WTC11 (cell line): ENCODE measurements at regions not wholly inside any gene's neighbourhood (a gene's known extent, or its start where the extent isn't known, plus 50 kb on each side); places are given as distances from the start of the nearest gene placed in this dataset.

Source experiments
- ATAC-seq: fragments of 200-7000 bp; cut with Tn5 transposase; 2 replicates; pipeline ENCODE4 v1.10.0; 2021; ENCODE audit warnings: mild to moderate bottlenecking, moderate library complexity
- CTCF ChIA-PET: fragments of 300-600 bp; sonication (Branson Sonifier 250); formaldehyde crosslinking; loops from one replicate; lab custom pipeline; 2021; ENCODE audit warnings: antibody characterized with exemption; lab: Charles Lee
- POLR2A ChIA-PET: fragments of 350-600 bp; sonication (Branson Sonifier 250); formaldehyde crosslinking; loops from one replicate; lab custom pipeline; 2021; ENCODE audit warnings: antibody characterized with exemption; lab: Charles Lee
- DNase-seq: peaks from one replicate; pipeline ENCODE4 v3.0.0; 2021; ENCODE audit warnings: low spot score
- H3K27ac Mint-ChIP-seq: 2 replicates; pipeline ENCODE4 v1.8.0; 2021; ENCODE audit warnings: mixed read lengths
- H3K27me3 Mint-ChIP-seq: 2 replicates; pipeline ENCODE4 v1.8.0; 2021; ENCODE audit warnings: low read depth, mild to moderate bottlenecking, moderate library complexity, mixed read lengths
- H3K36me3 Mint-ChIP-seq: 2 replicates; pipeline ENCODE4 v1.8.0; 2021; ENCODE audit warnings: mixed read lengths
- H3K4me1 Mint-ChIP-seq: 2 replicates; pipeline ENCODE4 v1.8.0; 2022; ENCODE audit warnings: mixed read lengths
- H3K4me3 Mint-ChIP-seq: 2 replicates; pipeline ENCODE4 v1.8.0; 2021; ENCODE audit warnings: mild to moderate bottlenecking, moderate library complexity, mixed read lengths
- H3K9me3 Mint-ChIP-seq: 2 replicates; pipeline ENCODE4 v1.8.0; 2021; ENCODE audit warnings: mixed read lengths
- ARID4B ChIP-seq: sonication (generic); formaldehyde crosslinking; IDR thresholded peaks from 2 replicates; pipeline ENCODE4 v1.8.0; 2023; ENCODE audit warnings: missing genetic modification reagents, mild to moderate bottlenecking, borderline replicate concordance
- ATF6 ChIP-seq: sonication (generic); formaldehyde crosslinking; IDR thresholded peaks from 2 replicates; pipeline ENCODE4 v1.8.1; 2023; ENCODE audit warnings: mild to moderate bottlenecking, missing genetic modification reagents
- CREM ChIP-seq: sonication (generic); formaldehyde crosslinking; IDR thresholded peaks from 2 replicates; pipeline ENCODE4 v1.8.1; 2022; ENCODE audit warnings: mild to moderate bottlenecking, missing genetic modification reagents, moderate library complexity
- E2F4 ChIP-seq: sonication (generic); formaldehyde crosslinking; IDR thresholded peaks from 2 replicates; pipeline ENCODE4 v1.8.1; 2022; ENCODE audit warnings: low read depth, mild to moderate bottlenecking, moderate library complexity, missing genetic modification reagents, borderline replicate concordance
- ELF4 ChIP-seq: sonication (generic); formaldehyde crosslinking; IDR thresholded peaks from 2 replicates; pipeline ENCODE4 v1.8.1; 2022; ENCODE audit warnings: low read depth, mild to moderate bottlenecking, moderate library complexity, missing genetic modification reagents
- EMX1 ChIP-seq: fragments of 250-450 bp; sonication (Bioruptor Pico); IDR thresholded peaks from 2 replicates; pipeline ENCODE4 v1.8.0; 2021; ENCODE audit warnings: mild to moderate bottlenecking
- FOXP1 ChIP-seq: sonication (generic); formaldehyde crosslinking; IDR thresholded peaks from 2 replicates; pipeline ENCODE4 v1.8.0; 2022; ENCODE audit warnings: missing genetic modification reagents, mild to moderate bottlenecking, moderate library complexity, borderline replicate concordance
- GABPB1 ChIP-seq: sonication (generic); formaldehyde crosslinking; IDR thresholded peaks from 2 replicates; pipeline ENCODE4 v1.8.1; 2023; ENCODE audit warnings: mild to moderate bottlenecking, missing genetic modification reagents
- IRF2 ChIP-seq: sonication (generic); formaldehyde crosslinking; IDR thresholded peaks from 2 replicates; pipeline ENCODE4 v1.8.0; 2022; ENCODE audit warnings: low read depth, missing genetic modification reagents, borderline replicate concordance
- MYBL2 ChIP-seq: sonication (generic); formaldehyde crosslinking; IDR thresholded peaks from 2 replicates; pipeline ENCODE4 v1.8.1; 2023; ENCODE audit warnings: mild to moderate bottlenecking, moderate library complexity, missing genetic modification reagents
- NFE2L1 ChIP-seq: sonication (generic); formaldehyde crosslinking; IDR thresholded peaks from 2 replicates; pipeline ENCODE4 v1.8.1; 2023; ENCODE audit warnings: missing genetic modification reagents
- NFYB ChIP-seq: sonication (generic); formaldehyde crosslinking; conservative IDR thresholded peaks from 2 replicates; pipeline ENCODE4 v1.8.0; 2022; ENCODE audit warnings: low read depth, missing genetic modification reagents
- NR1H2 ChIP-seq: sonication (generic); formaldehyde crosslinking; IDR thresholded peaks from 2 replicates; pipeline ENCODE4 v1.9.0; 2021; ENCODE audit warnings: mild to moderate bottlenecking, moderate library complexity, missing genetic modification reagents
- NR2C2 ChIP-seq: sonication (generic); formaldehyde crosslinking; IDR thresholded peaks from 2 replicates; pipeline ENCODE4 v1.8.0; 2022; ENCODE audit warnings: mild to moderate bottlenecking, missing genetic modification reagents
- RELA ChIP-seq: sonication (generic); formaldehyde crosslinking; IDR thresholded peaks from 2 replicates; pipeline ENCODE4 v1.8.1; 2022; ENCODE audit warnings: missing genetic modification reagents, mild to moderate bottlenecking, borderline replicate concordance
- USF1 ChIP-seq: sonication (generic); formaldehyde crosslinking; IDR thresholded peaks from 2 replicates; pipeline ENCODE4 v1.8.0; 2022; ENCODE audit warnings: mild to moderate bottlenecking, missing genetic modification reagents
- USF2 ChIP-seq: sonication (generic); formaldehyde crosslinking; IDR thresholded peaks from 2 replicates; pipeline ENCODE4 v1.8.1; 2023; ENCODE audit warnings: mild to moderate bottlenecking, missing genetic modification reagents, moderate library complexity
- ZBTB21 ChIP-seq: sonication (generic); formaldehyde crosslinking; IDR thresholded peaks from 2 replicates; pipeline ENCODE4 v1.8.1; 2023; ENCODE audit warnings: mild to moderate bottlenecking, missing genetic modification reagents, borderline replicate concordance
- ZNF219 ChIP-seq: sonication (generic); formaldehyde crosslinking; IDR thresholded peaks from 2 replicates; pipeline ENCODE4 v1.8.0; 2023; ENCODE audit warnings: missing genetic modification reagents, mild to moderate bottlenecking, borderline replicate concordance
- ZNF423 ChIP-seq: fragments of 250-450 bp; sonication (Bioruptor Pico); IDR thresholded peaks from 2 replicates; pipeline ENCODE4 v2.1.2; 2022; ENCODE audit warnings: mild to moderate bottlenecking, moderate library complexity
- ZNF532 ChIP-seq: fragments of 250-450 bp; sonication (Bioruptor Pico); IDR thresholded peaks from 2 replicates; pipeline ENCODE4 v1.9.0; 2021; ENCODE audit warnings: mild to moderate bottlenecking, borderline replicate concordance
- ZNF671 ChIP-seq: fragments of 250-450 bp; sonication (Bioruptor Pico); IDR thresholded peaks from 2 replicates; pipeline ENCODE4 v1.8.0; 2021; ENCODE audit warnings: mild to moderate bottlenecking

GRCh38 chr5:3741374-3741770 is 145.7 kb downstream of the IRX1 start (continued):
- no peak for TF ChIP-seq USF1
- no peak for TF ChIP-seq E2F4
- no peak for TF ChIP-seq GABPB1 (CRISPR knock-in tag)
- no peak for TF ChIP-seq ARID4B
- TF ChIP-seq ZNF423 (CRISPR knock-in tag) = no peak
- no peak for TF ChIP-seq NFYB (CRISPR knock-in tag)

- ATAC-seq = no peak
- CTCF ChIA-PET = no interaction called here
- Mint-ChIP-seq H3K27me3 (0 out of 2 replicates have a peak, but pooled peaks cover 4% of the 10 kb centered on the region), H3K27ac (no peak overlapping the region), H3K4me1 (no peaks in the 10 kb centered on the region), H3K4me3 (no peak overlapping the region), H3K9me3 (peaks cover 34% of the 10 kb centered on the region), H3K36me3 (peaks cover 16% of the 10 kb centered on the region)
- no peak for DNase-seq
- POLR2A ChIA-PET = no interaction called here
- no peak for TF ChIP-seq CREM (CRISPR knock-in tag)
- TF ChIP-seq RELA (CRISPR knock-in tag) = no peak
- no peak for TF ChIP-seq USF2
These were observed 147.1 kb downstream of the IRX1 start for GRCh38 chr5:3742750-3743149.

GRCh38 chr5:3751846-3752245 is 156.2 kb downstream of the IRX1 start:
- no peak overlapping the region for H3K4me3 Mint-ChIP-seq
- H3K36me3 Mint-ChIP-seq = peaks cover 28% of the 10 kb centered on the region
- peaks cover 1% of the 10 kb centered on the region; the same call in 1 of the 2 replicates for H3K27me3 Mint-ChIP-seq
- H3K4me1 Mint-ChIP-seq = peaks cover 22% of the 10 kb centered on the region
- no peak overlapping the region for H3K27ac Mint-ChIP-seq
- ATAC-seq = no peak
- ChIA-PET CTCF (no interaction called here), POLR2A (no interaction called here)
- peaks cover 39% of the 10 kb centered on the region for H3K9me3 Mint-ChIP-seq
- no peak for DNase-seq
- TF ChIP-seq IRF2 (CRISPR knock-in tag) = no peak
- TF ChIP-seq MYBL2 (CRISPR knock-in tag) = no peak
- no peak for TF ChIP-seq NR1H2 (CRISPR knock-in tag)
- no peak for TF ChIP-seq ZNF671 (CRISPR knock-in tag)
- TF ChIP-seq ZNF532 (CRISPR knock-in tag) = no peak
- TF ChIP-seq NFE2L1 (CRISPR knock-in tag) = no peak
- TF ChIP-seq ZNF219 (CRISPR knock-in tag) = no peak
- no peak for TF ChIP-seq RELA (CRISPR knock-in tag)
- TF ChIP-seq NR2C2 (CRISPR knock-in tag) = no peak
- TF ChIP-seq ELF4 (CRISPR knock-in tag) = no peak
- TF ChIP-seq EMX1 = no peak
- no peak for TF ChIP-seq ATF6
- TF ChIP-seq FOXP1 (CRISPR knock-in tag) = no peak
- no peak for TF ChIP-seq ZBTB21
